Colonic mucosa (tissue), 4 donors: ENCODE measurements at regions not wholly inside any gene's neighbourhood (a gene's known extent, or its start where the extent isn't known, plus 50 kb on each side); places are given as distances from the start of the nearest gene placed in this dataset.

ENCODE experiments used
- DNase-seq: peaks from one replicate; pipeline ENCODE4 v3.0.0-alpha.2; 2020
- H3K27ac ChIP-seq: fragments of 200-600 bp; one replicate; pipeline ENCODE4 v1.8.0; 2021
- H3K27me3 ChIP-seq: fragments of 200-600 bp; one replicate; pipeline ENCODE4 v1.8.0; 2021
- H3K36me3 ChIP-seq: fragments of 200-600 bp; one replicate; pipeline ENCODE4 v1.8.0; 2021
- H3K4me1 ChIP-seq: fragments of 200-600 bp; one replicate; pipeline ENCODE4 v1.8.0; 2021; ENCODE audit warnings: mild to moderate bottlenecking
- H3K4me3 ChIP-seq: fragments of 200-600 bp; one replicate; pipeline ENCODE4 v1.8.0; 2021
- H3K9ac ChIP-seq, 2 donors: one replicate each; pipeline ENCODE4 v1.7.0; 2013; ENCODE audit warnings: control low read depth in 2 of 2, low read depth in 2 of 2, low read length in 2 of 2
- H3K9me3 ChIP-seq: fragments of 200-600 bp; one replicate; pipeline ENCODE4 v1.8.0; 2021
- CTCF ChIP-seq: fragments of 200-600 bp; IDR thresholded peaks from one replicate; pipeline ENCODE4 v1.8.0; 2022; ENCODE audit warnings: antibody characterized with exemption, mild to moderate bottlenecking
- intact Hi-C: fragments of 100-400 bp; cut with DNase I; formaldehyde crosslinking; loops from one replicate; pipeline ENCODE4 v1.14.1; 2022
- donor health status: healthy.
- donor health status: DM: no; HTN: no; CAD: no.
- donor health status: DM: no; HTN: no; CAD: no.

GRCh38 chr2:177078416-177078815 is 134.2 kb upstream of the HNRNPA3 start:
- Histone ChIP-seq H3K9me3 (no peaks in the 10 kb centered on the region), H3K27me3 (no peaks in the 10 kb centered on the region)
- intact Hi-C loops, result no loop called here

GRCh38 chr2:177078855-177079254 is 133.7 kb upstream of the HNRNPA3 start:
- TF ChIP-seq CTCF, result no peak
- H3K27ac ChIP-seq, result no peak overlapping the region

More at GRCh38 chr2:177078416-177078815, 134.2 kb upstream of the HNRNPA3 start:
- Histone ChIP-seq H3K27ac (no peak overlapping the region), H3K4me1 (no peaks in the 10 kb centered on the region), H3K36me3 (no peaks in the 10 kb centered on the region), H3K4me3 (no peak overlapping the region), H3K9ac (no peak overlapping the region)
- DNase-seq, result peak; percentile 28
- no peak for TF ChIP-seq CTCF

GRCh38 chr2:177080746-177081284 is 131.8 kb upstream of the HNRNPA3 start:
- Histone ChIP-seq H3K9ac (no peak overlapping the region), H3K4me3 (no peak overlapping the region), H3K27me3 (no peaks in the 10 kb centered on the region), H3K9me3 (no peaks in the 10 kb centered on the region), H3K36me3 (no peaks in the 10 kb centered on the region), H3K27ac (no peak overlapping the region), H3K4me1 (no peaks in the 10 kb centered on the region)
- no peak for DNase-seq
- intact Hi-C loops, result no loop called here
- TF ChIP-seq CTCF, result no peak

More at GRCh38 chr2:177078855-177079254, 133.7 kb upstream of the HNRNPA3 start:
- H3K9me3 ChIP-seq, result no peaks in the 10 kb centered on the region
- no peaks in the 10 kb centered on the region for H3K36me3 ChIP-seq
- no peaks in the 10 kb centered on the region for H3K4me1 ChIP-seq
- intact Hi-C loops, result no loop called here
- H3K9ac ChIP-seq, result no peak overlapping the region
- H3K4me3 ChIP-seq, result no peak overlapping the region
- H3K27me3 ChIP-seq, result no peaks in the 10 kb centered on the region
- DNase-seq, result no peak

GRCh38 chr2:177084607-177085006 is 128.0 kb upstream of the HNRNPA3 start:
- Histone ChIP-seq H3K36me3 (no peaks in the 10 kb centered on the region), H3K4me3 (no peak overlapping the region), H3K27ac (no peak overlapping the region), H3K9ac (no peak overlapping the region), H3K27me3 (no peaks in the 10 kb centered on the region), H3K4me1 (no peaks in the 10 kb centered on the region), H3K9me3 (no peaks in the 10 kb centered on the region)
- no peak for DNase-seq
- intact Hi-C loops, result no loop called here
- TF ChIP-seq CTCF, result no peak

- intact Hi-C loops, result no loop called here
- TF ChIP-seq CTCF, result no peak
- no peak overlapping the region for H3K27ac ChIP-seq
- no peak overlapping the region for H3K4me3 ChIP-seq
- no peaks in the 10 kb centered on the region for H3K9me3 ChIP-seq
- no peaks in the 10 kb centered on the region for H3K36me3 ChIP-seq
- DNase-seq, result no peak
- H3K9ac ChIP-seq, result no peak overlapping the region
- H3K4me1 ChIP-seq, result no peaks in the 10 kb centered on the region
- H3K27me3 ChIP-seq, result no peaks in the 10 kb centered on the region
Measured at GRCh38 chr2:177088529-177088928, 124.1 kb upstream of the HNRNPA3 start.

GRCh38 chr2:177090967-177091366 is 121.6 kb upstream of the HNRNPA3 start:
- Histone ChIP-seq H3K36me3 (no peaks in the 10 kb centered on the region), H3K4me1 (no peaks in the 10 kb centered on the region), H3K27me3 (no peaks in the 10 kb centered on the region), H3K9me3 (no peaks in the 10 kb centered on the region), H3K27ac (no peak overlapping the region), H3K4me3 (no peak overlapping the region), H3K9ac (no peak overlapping the region)
- no peak for DNase-seq
- TF ChIP-seq CTCF, result no peak
- intact Hi-C loops, result no loop called here
